PC-9 (cell line): ENCODE measurements at regions not wholly inside any gene's neighbourhood (a gene's known extent, or its start where the extent isn't known, plus 50 kb on each side); places are given as distances from the start of the nearest gene placed in this dataset.

Experiments used
- EZH2 ChIP-seq: fragments of 200-600 bp; sonication (generic); IDR thresholded peaks from 2 replicates; pipeline ENCODE4 v1.8.0; 2017; ENCODE audit warnings: antibody characterized with exemption, low read depth
- TF ChIP-seq, protein P1 (sequence below): fragments of 200-600 bp; sonication (generic); conservative IDR thresholded peaks from 2 replicates; pipeline ENCODE4 v1.6.1; 2017; ENCODE audit warnings: mixed run types, antibody characterized with exemption, mild to moderate bottlenecking, moderate library complexity

GRCh38 chrX:40953369-40953768, 131.9 kb upstream of the USP9X start:
- TF ChIP-seq, protein P1, sequence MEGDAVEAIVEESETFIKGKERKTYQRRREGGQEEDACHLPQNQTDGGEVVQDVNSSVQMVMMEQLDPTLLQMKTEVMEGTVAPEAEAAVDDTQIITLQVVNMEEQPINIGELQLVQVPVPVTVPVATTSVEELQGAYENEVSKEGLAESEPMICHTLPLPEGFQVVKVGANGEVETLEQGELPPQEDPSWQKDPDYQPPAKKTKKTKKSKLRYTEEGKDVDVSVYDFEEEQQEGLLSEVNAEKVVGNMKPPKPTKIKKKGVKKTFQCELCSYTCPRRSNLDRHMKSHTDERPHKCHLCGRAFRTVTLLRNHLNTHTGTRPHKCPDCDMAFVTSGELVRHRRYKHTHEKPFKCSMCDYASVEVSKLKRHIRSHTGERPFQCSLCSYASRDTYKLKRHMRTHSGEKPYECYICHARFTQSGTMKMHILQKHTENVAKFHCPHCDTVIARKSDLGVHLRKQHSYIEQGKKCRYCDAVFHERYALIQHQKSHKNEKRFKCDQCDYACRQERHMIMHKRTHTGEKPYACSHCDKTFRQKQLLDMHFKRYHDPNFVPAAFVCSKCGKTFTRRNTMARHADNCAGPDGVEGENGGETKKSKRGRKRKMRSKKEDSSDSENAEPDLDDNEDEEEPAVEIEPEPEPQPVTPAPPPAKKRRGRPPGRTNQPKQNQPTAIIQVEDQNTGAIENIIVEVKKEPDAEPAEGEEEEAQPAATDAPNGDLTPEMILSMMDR: no peak
- TF ChIP-seq EZH2: no peak
